H4 (cell line): ENCODE measurements at regions not wholly inside any gene's neighbourhood (a gene's known extent, or its start where the extent isn't known, plus 50 kb on each side); places are given as distances from the start of the nearest gene placed in this dataset.

ENCODE experiments used
- DNase-seq: peaks from one replicate; pipeline ENCODE4 v3.0.0-alpha.2; 2015; ENCODE audit warnings: low spot score

DNA sequence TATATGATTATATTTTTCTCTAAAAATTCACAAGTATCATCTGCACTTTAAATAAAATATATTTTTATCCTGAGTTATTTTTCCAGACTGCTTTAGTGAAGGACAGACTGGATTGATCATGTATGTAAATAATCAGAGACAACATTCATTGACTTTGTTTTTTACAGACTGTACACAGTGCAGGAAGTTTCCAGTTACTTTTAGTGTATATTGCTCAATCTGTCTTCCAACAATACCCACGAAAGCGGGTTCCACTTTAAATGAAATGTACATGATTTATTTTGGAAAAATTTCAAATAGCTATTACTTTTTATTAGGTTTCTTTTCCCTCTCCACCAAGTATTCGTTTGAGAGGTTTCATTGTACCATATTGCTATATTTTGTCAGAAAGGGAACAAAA, 497.0 kb downstream of the FSCB start:
- no peak for DNase-seq

DNA sequence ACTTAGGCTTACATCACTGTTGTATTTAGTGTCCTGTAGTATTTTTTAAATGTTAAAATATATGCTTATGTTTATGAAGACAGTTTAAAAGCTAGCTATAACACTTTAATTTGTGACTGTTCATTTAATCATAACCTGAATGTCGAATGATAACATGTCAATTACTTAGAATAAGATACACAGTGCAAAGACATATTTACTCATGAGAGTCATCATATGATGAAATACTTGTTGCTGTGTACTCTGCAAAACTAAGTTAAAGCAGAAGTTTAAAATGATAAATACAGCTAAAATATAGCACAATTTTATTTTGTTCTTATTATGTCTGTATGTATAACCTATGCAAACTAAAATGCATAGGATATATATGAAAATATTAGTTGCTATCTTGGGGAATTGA, 497.4 kb downstream of the FSCB start:
- DNase-seq: no peak

DNA sequence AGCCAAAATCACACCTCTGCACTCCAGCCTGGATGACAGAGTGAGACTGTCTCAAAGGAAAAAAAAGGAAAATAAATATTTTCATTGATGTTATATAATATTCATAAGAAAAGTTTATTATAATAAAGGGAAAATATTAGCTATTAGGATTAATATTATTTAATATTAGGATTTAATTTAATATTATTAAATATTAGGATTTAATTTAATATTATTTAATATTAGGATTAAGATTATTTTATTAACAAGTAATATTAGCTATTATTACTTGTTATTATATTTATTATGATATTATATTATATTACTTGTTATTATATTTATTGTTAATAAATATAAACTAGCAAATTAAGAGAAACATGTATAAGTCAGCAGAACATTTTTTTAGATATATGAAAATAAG, 518.1 kb downstream of the FSCB start:
- no peak for DNase-seq

GRCh38 chr14:43983721-43984120, 523.4 kb downstream of the FSCB start:
- DNase-seq: no peak

GRCh38 chr14:43981135-43981768, 525.8 kb downstream of the FSCB start:
- no peak for DNase-seq

DNA sequence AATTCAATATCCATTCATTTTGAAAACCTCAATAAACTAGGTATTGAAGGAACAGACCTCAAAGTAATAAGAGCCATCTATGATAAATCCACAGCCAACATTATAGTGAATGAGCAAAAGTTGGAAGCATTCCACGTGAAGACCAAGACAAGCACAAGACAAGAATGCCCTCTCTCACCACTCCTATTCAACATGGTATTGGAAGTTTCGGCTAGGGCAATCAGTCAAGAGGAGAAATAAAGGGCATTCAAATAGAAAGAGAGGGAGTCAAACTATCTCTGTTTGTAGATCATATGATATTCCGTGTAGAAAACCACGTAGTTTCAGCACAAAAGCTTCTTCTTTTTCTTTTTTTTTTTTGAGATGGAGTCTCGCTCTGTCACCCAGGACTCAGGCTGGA, 550.3 kb downstream of the FSCB start:
- no peak for DNase-seq

- no peak for DNase-seq
Observed at GRCh38 chr14:43949400-43949799, 557.7 kb downstream of the FSCB start.

- no peak for DNase-seq
Observed at GRCh38 chr14:43939836-43940235, 567.2 kb downstream of the FSCB start.

- DNase-seq: no peak
Observed at GRCh38 chr14:43938588-43939281, 568.3 kb downstream of the FSCB start.

- DNase-seq: no peak
Observed at GRCh38 chr14:43937001-43937400, 570.1 kb downstream of the FSCB start.

GRCh38 chr14:43934102-43934501, 573.0 kb downstream of the FSCB start:
- no peak for DNase-seq

DNA sequence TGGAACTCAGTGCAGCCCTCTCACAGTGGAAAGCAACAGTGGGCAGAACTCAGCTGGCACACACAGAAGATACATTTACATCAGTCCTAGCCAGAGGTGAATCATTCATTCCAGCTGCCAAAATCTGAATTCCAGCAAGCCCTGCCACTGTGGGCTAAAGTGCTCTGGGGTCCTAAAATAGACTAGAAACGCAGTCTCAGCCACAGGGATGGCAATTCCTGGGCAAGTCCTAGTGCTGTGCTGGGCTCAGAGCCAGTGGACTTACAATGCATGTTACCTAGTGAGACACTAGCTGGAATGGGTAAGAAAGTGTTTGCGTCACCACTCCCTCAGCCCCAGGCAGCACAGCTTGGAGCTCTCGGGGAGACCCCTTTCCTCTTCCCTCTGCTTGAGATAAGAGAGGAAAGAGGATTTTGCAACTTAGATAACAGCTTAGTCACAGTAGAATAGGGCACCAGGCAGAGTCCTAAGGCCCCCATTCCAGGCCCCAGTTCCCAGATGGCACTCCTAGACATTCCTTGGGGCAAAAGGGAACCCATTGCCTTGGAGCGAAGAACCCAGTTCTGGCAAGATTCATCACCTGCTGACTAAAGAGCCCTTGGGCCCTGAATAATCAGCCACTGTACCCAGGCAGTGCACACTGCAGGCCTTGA, 592.9 kb downstream of the FSCB start:
- no peak for DNase-seq

DNA sequence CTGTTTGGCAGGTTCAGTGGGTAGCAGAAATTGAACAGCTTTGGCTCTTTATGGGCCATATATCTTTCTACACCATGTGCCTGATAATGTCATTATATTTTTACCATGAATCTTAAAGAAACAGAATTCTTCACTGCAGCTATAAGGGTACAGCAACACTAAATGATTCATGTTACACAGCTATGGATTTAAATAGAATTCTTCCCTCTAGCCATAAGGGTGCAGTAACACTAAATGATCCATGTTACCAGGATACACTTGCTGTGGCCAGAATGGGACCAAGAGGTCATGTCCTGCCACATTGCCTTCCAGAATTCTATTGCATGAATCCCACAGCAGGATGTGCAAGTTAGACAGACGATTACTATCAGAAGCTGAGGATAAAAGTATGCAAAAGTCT, 603.9 kb downstream of the FSCB start:
- no peak for DNase-seq

DNA sequence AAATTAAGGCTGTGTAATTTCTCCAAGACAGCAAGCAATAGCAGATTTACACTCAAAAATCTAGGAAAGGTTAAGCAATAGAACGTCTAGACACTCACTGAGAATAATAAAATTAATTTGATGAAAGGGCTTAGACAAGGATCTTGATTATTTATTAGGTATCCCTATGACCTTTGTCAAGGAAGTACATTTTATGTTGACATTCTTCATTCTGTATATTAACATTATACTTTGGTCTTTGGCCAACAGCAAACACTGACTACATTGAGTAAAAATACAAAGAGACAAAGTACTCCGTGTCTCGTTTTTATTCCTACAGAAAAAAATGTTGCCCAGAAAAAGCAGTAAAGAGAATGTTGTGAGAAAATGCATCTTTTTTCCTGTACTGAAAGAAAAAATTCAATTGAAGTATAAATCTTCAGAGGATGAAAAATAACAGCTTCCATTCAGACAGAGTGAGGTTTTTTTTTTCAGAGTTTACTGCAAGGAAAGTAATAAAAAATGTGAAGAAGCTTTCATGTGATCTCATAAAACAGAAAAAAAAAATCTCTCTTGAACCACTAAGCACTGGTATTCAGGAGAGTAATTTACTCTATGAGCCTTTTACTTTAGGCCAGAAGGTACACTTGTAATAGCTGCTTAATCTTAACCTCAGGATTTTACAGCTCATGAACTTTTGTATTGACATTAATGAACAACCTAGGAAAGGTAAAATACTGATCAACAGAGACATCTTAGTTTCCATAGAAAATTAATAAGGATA, 605.0 kb downstream of the FSCB start:
- no peak for DNase-seq

- DNase-seq: no peak
Observed at GRCh38 chr14:43900173-43900655, 606.9 kb downstream of the FSCB start.

DNA sequence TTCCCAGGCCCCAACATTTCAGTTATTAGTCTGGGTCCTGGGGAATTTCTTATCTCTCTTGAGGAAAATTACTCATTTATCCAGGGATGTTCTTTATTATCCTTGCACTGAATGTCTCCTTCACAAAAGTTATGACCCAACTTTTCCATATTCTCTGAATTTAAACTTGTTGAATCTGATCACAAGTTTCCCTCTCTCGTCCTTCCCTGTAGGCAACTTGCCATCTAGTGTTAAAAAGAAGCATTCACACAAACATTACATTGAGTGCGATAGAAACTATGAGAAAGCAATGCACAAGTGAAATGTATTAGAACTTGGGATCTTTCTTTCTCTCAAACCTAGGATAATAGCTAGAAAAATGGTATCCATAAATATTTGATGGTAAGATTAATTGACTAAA, 608.4 kb downstream of the FSCB start:
- no peak for DNase-seq

GRCh38 chr14:43896044-43896443, 611.0 kb downstream of the FSCB start:
- no peak for DNase-seq

- peak; percentile 13 for DNase-seq
Observed at GRCh38 chr14:43894534-43894933, 612.5 kb downstream of the FSCB start.

DNA sequence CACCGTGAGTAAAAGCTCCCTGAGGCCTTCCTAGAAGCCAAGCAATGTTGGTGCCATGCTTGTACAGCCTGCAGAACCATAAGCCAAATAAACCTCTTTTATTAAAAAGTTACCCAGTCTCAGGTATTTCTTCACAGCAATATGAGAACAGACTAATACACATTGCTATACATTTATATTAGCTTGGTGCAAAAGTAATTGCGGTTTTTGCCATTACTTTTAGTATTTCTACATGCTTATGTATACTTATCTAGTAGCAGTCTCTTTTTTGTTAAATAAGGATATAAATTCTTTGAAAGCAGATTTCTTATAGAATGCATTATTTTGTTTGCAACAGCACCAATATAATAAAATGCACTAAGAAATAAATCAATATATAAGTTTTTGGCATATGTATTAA, 619.6 kb downstream of the FSCB start:
- DNase-seq: no peak

DNA sequence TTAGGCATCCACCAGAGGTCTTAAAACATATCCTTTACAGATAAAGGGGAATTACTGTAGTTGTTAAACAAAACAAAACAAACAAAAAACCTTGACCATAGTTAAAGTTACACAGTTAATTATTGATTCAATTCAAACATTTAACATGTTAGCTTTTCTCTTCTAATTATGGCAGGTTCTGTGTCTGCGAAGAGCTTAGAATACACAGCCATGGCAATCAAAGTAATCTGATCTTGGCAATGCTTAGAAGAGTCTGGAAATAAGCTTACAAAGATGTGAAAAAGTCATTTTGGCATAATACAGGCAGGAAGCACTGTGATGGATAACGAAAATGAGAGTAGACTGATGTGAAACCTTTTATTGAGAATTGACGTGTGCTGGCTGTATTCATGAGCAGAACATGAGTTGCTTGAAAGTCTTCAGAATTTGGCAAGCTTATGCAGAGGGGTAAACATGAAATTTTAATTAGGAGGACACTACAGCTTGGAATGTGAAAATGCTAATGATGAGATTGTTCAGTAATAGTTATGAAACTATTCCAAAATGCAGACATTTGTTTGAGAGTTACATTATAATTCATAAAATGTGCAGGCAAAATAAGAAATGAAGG, 629.6 kb downstream of the FSCB start:
- no peak for DNase-seq

DNA sequence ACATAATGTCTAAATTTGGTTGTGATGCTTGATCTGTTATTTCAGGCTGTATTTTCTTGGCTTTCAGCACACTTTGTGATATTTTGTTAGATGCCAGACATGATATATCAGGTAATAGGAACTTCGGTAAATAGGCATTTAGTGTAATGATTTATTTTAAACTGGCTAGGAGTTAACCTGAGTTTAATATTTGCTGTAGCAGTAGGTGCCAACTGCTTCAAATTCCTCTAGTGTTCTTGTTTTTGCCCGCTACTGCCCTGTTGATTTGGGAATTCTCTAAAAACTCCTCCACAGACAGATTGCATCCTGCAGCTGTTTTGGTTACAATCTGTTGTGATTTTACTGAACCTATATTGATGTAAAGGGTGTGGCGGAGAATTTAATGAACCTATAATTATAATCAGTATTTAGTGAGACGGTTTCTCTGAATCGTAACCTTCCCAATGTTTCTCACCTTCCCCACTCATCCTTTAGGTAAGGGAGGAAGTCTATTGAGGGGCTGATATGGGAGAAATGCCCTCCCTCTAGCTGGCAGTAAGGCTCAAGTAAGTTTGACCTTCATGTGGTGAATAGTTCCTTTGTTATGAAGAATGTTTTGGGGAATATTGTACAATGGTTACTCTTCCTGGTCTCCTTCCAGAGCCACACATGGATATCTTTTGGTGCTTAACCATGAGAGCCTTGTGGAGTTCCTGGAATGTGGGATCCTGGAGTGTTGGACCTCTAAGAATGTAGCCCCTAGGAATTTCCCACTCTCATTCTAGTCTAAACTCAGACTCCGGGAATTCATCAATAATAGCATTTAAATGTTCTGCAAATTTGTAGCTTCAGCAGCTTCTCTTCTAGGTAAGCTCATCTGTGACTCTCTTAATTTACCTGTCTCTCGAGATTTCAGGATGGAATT, 634.1 kb downstream of the FSCB start:
- no peak for DNase-seq
